GM18507 (cell line): ENCODE measurements at regions not wholly inside any gene's neighbourhood (a gene's known extent, or its start where the extent isn't known, plus 50 kb on each side); places are given as distances from the start of the nearest gene placed in this dataset.
"Not testable (repeated sequence)": the region's sequence is repeated elsewhere in the genome, so short reads cannot be mapped to it uniquely, and the experiment has no call there.

ENCODE experiments used
- DNase-seq: peaks from one replicate; pipeline ENCODE4 v3.0.0; 2011; ENCODE audit warnings: low read depth; ENCODE audit not compliant: insufficient read length; ENCODE audit errors: extremely low spot score
- FAIRE-seq: peaks from 2 replicates; lab custom pipeline; 2011; peaks lifted over from hg19 to GRCh38; lab: Jason Lieb, UNC

DNA sequence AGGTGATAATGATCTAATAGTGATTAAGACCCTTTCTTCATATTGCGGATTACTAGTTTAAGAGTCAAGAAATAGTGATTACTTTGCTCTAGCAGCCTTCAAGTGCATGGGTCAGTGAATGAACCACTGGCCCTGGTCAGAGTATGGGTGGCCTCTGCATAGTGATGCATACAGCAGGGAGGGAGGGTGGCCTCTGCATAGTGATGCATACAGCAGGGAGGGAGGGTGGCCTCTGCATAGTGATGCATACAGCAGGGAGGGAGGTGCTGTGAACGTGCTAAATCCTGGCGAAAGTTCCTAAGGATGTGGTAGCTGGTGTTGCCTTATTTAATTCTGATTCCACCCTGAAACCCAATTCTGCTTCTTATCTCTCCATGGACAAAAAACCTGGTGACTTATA is 246.7 kb upstream of the ARSJ start:
- FAIRE-seq (no peak), DNase-seq (no peak)

DNA sequence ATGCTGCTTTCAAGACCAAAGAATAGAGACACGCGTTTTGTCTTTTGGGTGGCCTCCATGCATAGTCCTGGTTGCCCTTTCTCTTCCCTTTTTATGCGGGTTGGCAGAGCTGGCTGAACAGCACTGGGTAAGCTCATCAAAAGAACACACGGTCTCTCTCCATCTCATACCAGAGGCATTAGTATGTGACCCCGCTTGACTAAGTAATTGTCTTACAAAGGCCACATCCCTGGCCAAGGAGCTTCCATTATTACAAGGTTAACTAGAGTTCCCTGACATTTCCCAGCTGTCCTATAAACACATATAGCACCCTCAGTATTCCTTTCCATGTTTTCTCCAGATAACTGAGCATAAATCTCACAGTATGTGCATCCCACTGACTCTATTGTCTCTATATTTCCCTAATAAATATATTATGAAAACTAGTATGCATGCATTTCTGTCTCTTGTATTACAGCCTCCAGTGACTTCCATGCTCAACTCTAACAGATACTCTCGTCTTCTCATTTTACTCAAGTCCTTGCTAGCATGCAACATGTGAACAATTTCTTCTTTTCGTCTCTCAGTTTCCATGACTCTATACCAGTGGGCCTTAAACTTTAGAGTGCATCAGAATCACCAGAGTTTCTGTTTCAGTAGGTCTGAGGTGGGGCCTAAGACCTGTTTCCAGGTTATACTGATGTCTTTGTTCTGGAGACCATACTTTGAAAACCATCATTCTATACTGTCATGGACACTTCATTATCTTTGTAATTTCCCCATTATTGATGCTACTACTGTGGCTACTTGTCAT is 247.7 kb upstream of the ARSJ start:
- FAIRE-seq: peak; percentile 12
- no peak for DNase-seq

- FAIRE-seq (no peak), DNase-seq (no peak)
Observed at GRCh38 chr4:114229706-114230105, 250.3 kb upstream of the ARSJ start.

DNA sequence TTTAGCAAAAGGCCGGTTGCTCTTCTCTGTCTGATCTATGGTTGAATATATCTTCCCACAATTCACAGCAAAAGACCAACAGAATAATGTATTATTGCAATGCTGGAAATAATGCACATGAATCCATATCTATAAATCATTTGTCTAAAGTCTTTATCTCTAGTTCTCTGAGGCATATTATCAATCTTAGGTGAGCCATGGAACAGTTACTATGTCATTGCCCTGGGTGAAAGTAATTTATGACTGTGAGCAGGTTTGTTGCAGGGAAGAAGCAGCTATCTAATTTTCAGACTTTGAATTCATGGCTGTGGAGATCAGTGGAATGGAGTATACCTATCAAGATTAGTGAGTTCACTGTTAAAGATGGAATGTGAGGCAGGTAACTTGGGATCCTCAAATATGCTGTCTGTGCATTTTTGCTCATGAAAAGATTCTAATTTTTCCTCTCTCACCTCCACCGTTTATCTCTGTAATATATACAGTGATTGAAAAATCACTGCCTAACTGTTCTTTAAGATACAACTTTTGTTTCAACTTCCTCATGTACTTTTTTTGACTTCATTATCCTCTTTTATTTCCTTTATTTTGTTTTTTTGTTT is 256.8 kb upstream of the ARSJ start:
- no peak for FAIRE-seq
- no peak for DNase-seq

GRCh38 chr4:114237997-114238396 is 258.6 kb upstream of the ARSJ start:
- DNase-seq (no peak), FAIRE-seq (no peak)

GRCh38 chr4:114249561-114249960 is 270.1 kb upstream of the ARSJ start:
- no peak for DNase-seq
- no peak for FAIRE-seq

DNA sequence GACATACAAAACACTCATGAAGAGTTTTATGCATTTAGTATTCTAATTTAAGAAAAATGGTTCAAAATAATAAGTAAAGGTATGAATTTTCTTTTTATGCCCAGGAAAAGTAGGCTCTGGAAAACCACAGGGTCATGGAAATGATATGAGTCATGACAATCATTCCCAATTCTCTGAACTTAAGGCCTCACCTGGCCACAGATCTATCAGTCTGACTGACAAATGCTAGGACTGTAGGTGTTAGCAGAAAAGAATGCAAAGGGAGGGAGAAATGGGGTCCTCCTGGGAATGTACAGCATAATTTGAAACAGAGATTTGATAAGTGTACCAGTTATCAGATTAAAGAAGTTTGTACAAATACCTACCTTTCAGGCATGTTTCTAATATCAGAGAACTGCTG is 270.5 kb upstream of the ARSJ start:
- FAIRE-seq (no peak), DNase-seq (no peak)

DNA sequence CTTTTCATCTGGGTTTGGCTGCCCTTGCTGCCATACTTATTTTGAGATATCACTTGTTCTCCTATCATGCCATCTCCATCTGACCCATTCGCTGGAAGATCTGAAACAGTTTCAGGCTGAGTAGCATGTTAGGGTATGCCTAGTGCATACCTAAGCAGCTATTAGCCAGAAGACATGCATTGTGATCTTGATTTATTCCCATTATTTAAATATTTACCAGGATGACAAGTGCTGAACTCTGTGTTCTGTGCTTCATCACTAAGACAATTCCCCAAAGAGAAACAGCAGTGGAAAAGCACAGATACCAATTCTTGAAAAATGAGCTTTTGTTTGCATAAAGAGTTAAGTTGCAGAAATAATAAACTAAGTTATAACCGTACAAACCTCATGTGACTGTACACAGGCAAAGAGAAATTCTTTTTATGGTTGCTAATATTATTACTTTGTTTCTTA is 271.0 kb upstream of the ARSJ start:
- DNase-seq: no peak
- no peak for FAIRE-seq

GRCh38 chr4:114251020-114251419 is 271.6 kb upstream of the ARSJ start:
- no peak for DNase-seq
- FAIRE-seq: no peak

GRCh38 chr4:114252499-114252898 is 273.1 kb upstream of the ARSJ start:
- DNase-seq (no peak), FAIRE-seq (no peak)

DNA sequence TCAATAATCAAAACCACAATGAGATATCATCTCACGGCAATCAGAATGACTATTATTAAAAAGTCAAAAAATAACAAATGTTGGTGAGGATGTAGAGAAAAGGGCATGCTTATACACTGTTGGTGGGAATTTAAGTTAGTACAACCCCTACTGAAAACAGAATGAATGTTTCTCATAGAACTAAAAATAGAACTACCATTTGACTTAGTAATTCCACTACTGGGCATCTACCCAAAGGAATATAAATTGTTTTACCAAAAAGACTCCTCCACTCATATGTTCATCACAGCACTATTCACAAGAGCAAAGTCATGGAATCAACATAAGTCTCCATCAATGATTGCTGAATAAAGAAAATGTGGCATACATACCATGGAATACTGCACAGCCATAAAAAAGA is 278.1 kb upstream of the ARSJ start:
- DNase-seq (no peak), FAIRE-seq (no peak)

- not testable (repeated sequence) for FAIRE-seq, DNase-seq
Observed at GRCh38 chr4:114262421-114262820, 283.0 kb upstream of the ARSJ start.

GRCh38 chr4:114263233-114263632 is 283.8 kb upstream of the ARSJ start:
- FAIRE-seq (no peak), DNase-seq (no peak)

- DNase-seq (no peak), FAIRE-seq (no peak)
Observed at GRCh38 chr4:114264452-114264851, 285.0 kb upstream of the ARSJ start.

DNA sequence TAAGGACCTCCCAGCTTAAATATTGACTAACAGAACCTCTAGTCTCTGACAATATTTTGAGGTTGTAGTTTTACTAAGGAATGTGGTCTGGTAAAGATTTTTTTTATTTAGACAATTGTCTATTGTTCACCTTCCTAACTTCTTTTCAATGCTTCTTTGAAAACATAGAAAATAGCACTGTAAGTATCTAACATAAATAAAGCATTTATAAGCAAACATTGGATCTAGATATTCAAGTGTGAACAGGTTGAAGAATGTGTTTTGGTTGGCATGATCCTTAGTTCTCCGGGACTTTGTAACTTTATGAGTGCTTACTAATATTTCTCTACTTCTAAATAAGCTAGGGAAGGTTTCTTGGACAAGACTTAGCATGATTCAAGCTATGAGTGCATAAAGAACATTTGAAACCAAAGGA is 285.4 kb upstream of the ARSJ start:
- no peak for DNase-seq
- FAIRE-seq: no peak

DNA sequence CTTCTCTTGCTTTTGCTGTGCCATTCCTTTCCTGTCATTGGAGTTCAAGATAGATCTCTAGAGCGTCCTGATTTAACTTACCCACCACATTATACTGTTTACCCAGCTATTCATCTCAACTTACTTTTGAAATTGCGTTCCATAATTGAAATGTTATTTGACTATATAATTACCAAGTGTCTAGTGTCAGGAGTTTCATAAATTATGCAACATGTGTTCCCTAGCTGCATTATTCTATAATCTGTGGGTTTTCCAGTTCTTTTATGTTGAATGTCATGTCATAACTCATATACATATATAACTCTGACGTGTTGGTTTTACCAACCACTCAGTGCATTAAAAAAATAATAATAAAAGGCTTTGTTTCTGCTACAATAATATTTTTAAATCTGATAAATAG is 285.9 kb upstream of the ARSJ start:
- DNase-seq (no peak), FAIRE-seq (no peak)

GRCh38 chr4:114267976-114268375 is 288.5 kb upstream of the ARSJ start:
- DNase-seq (no peak), FAIRE-seq (no peak)

- no peak for DNase-seq
- FAIRE-seq: no peak
Observed at GRCh38 chr4:114271031-114271430, 291.6 kb upstream of the ARSJ start.

GRCh38 chr4:114272226-114272625 is 292.8 kb upstream of the ARSJ start:
- DNase-seq (no peak), FAIRE-seq (no peak)

DNA sequence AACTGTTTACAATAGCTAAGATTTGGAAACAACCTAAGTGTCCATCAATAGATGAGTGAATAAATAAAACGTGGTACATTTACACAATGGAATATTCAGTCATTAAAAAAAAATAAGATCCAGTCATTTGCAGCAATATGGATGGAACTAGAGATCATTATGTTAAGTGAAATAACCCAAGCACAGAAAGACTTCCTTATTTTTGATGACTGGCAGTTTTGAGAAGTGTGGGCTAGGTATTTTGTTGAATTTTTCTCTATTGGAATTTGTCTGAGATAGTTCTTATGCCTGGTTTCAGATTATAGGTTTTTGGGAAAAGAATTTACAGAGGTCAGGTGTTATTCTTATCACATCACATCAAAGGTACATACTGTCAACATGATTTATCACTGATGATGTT is 293.8 kb upstream of the ARSJ start:
- DNase-seq: no peak
- no peak for FAIRE-seq

GRCh38 chr4:114277690-114278089 is 298.2 kb upstream of the ARSJ start:
- FAIRE-seq (no peak), DNase-seq (no peak)
